T-helper 1 cell treated with Interleukin-12 subunit alpha and Interleukin-12 subunit beta and Interleukin-4 antibody, amounts not matched to agents 30 μg/mL and 1 μg/mL, for 36 hours (primary cell): ENCODE measurements at regions not wholly inside any gene's neighbourhood (a gene's known extent, or its start where the extent isn't known, plus 50 kb on each side); places are given as distances from the start of the nearest gene placed in this dataset.

ENCODE experiments used
- H3K27ac Mint-ChIP-seq: one replicate; pipeline ENCODE4 v1.8.0; 2021; ENCODE audit warnings: mild to moderate bottlenecking, mixed read lengths
- H3K27me3 Mint-ChIP-seq: one replicate; pipeline ENCODE4 v1.8.0; 2021; ENCODE audit warnings: low read depth, mixed read lengths
- H3K36me3 Mint-ChIP-seq: one replicate; pipeline ENCODE4 v1.8.0; 2021; ENCODE audit warnings: low read depth, mixed read lengths
- H3K4me1 Mint-ChIP-seq: one replicate; pipeline ENCODE4 v1.8.0; 2021; ENCODE audit warnings: low read depth, mixed read lengths
- H3K4me3 Mint-ChIP-seq: one replicate; pipeline ENCODE4 v1.8.0; 2021; ENCODE audit warnings: mild to moderate bottlenecking, moderate library complexity, mixed read lengths
- H3K9me3 Mint-ChIP-seq: one replicate; pipeline ENCODE4 v1.8.0; 2021; ENCODE audit warnings: mixed read lengths

- peaks cover 17% of the 10 kb centered on the region for H3K27me3 Mint-ChIP-seq
- H3K4me1 Mint-ChIP-seq = no peaks in the 10 kb centered on the region
- H3K36me3 Mint-ChIP-seq = no peaks in the 10 kb centered on the region
- no peak overlapping the region for H3K4me3 Mint-ChIP-seq
- H3K27ac Mint-ChIP-seq = no peak overlapping the region
- H3K9me3 Mint-ChIP-seq = no peaks in the 10 kb centered on the region
Measured at GRCh38 chr1:232212253-232212652, 417.7 kb downstream of the SIPA1L2 start.

- Mint-ChIP-seq H3K9me3 (no peaks in the 10 kb centered on the region), H3K4me3 (no peak overlapping the region), H3K36me3 (no peaks in the 10 kb centered on the region), H3K4me1 (no peaks in the 10 kb centered on the region), H3K27ac (no peak overlapping the region), H3K27me3 (peaks cover 17% of the 10 kb centered on the region)
Measured at GRCh38 chr1:232211149-232211548, 418.8 kb downstream of the SIPA1L2 start.

GRCh38 chr1:232209357-232209756 is 420.6 kb downstream of the SIPA1L2 start:
- Mint-ChIP-seq H3K4me3 (no peak overlapping the region), H3K9me3 (no peaks in the 10 kb centered on the region), H3K36me3 (no peaks in the 10 kb centered on the region)

GRCh38 chr1:232207073-232207866 is 422.7 kb downstream of the SIPA1L2 start:
- peaks cover 14% of the 10 kb centered on the region for H3K27me3 Mint-ChIP-seq
- H3K4me1 Mint-ChIP-seq = no peaks in the 10 kb centered on the region
- no peaks in the 10 kb centered on the region for H3K36me3 Mint-ChIP-seq
- peaks cover 13% of the 10 kb centered on the region for H3K9me3 Mint-ChIP-seq
- no peak overlapping the region for H3K27ac Mint-ChIP-seq
- no peak overlapping the region for H3K4me3 Mint-ChIP-seq

More at GRCh38 chr1:232209357-232209756, 420.6 kb downstream of the SIPA1L2 start:
- Mint-ChIP-seq H3K27me3 (peaks cover 17% of the 10 kb centered on the region), H3K27ac (no peak overlapping the region), H3K4me1 (no peaks in the 10 kb centered on the region)

- Mint-ChIP-seq H3K4me3 (no peak overlapping the region), H3K36me3 (no peaks in the 10 kb centered on the region), H3K27ac (no peak overlapping the region), H3K4me1 (no peaks in the 10 kb centered on the region), H3K27me3 (peaks cover 5% of the 10 kb centered on the region), H3K9me3 (peaks cover 26% of the 10 kb centered on the region)
Measured at GRCh38 chr1:232204269-232204668, 425.7 kb downstream of the SIPA1L2 start.

GRCh38 chr1:232201024-232201423 is 428.9 kb downstream of the SIPA1L2 start:
- Mint-ChIP-seq H3K27ac (no peak overlapping the region), H3K27me3 (no peaks in the 10 kb centered on the region), H3K9me3 (peaks cover 26% of the 10 kb centered on the region), H3K36me3 (no peaks in the 10 kb centered on the region), H3K4me3 (no peak overlapping the region), H3K4me1 (no peaks in the 10 kb centered on the region)

GRCh38 chr1:232196042-232196441 is 433.9 kb downstream of the SIPA1L2 start:
- no peak overlapping the region for H3K27ac Mint-ChIP-seq
- no peak overlapping the region for H3K4me3 Mint-ChIP-seq
- no peaks in the 10 kb centered on the region for H3K27me3 Mint-ChIP-seq
- peaks cover 3% of the 10 kb centered on the region for H3K9me3 Mint-ChIP-seq
- H3K4me1 Mint-ChIP-seq = no peaks in the 10 kb centered on the region
- H3K36me3 Mint-ChIP-seq = no peaks in the 10 kb centered on the region

GRCh38 chr1:232194424-232194823 is 435.5 kb downstream of the SIPA1L2 start:
- no peak overlapping the region for H3K4me3 Mint-ChIP-seq
- no peaks in the 10 kb centered on the region for H3K36me3 Mint-ChIP-seq
- H3K4me1 Mint-ChIP-seq = no peaks in the 10 kb centered on the region
- no peaks in the 10 kb centered on the region for H3K9me3 Mint-ChIP-seq
- peaks cover 4% of the 10 kb centered on the region for H3K27me3 Mint-ChIP-seq
- H3K27ac Mint-ChIP-seq = no peak overlapping the region

GRCh38 chr1:232193451-232193783 is 436.5 kb downstream of the SIPA1L2 start:
- no peak overlapping the region for H3K4me3 Mint-ChIP-seq
- no peaks in the 10 kb centered on the region for H3K36me3 Mint-ChIP-seq
- H3K27ac Mint-ChIP-seq = no peak overlapping the region

GRCh38 chr1:232192781-232193450 is 437.0 kb downstream of the SIPA1L2 start:
- Mint-ChIP-seq H3K4me1 (no peaks in the 10 kb centered on the region), H3K27ac (no peak overlapping the region), H3K9me3 (no peaks in the 10 kb centered on the region), H3K27me3 (peaks cover 4% of the 10 kb centered on the region), H3K36me3 (no peaks in the 10 kb centered on the region), H3K4me3 (no peak overlapping the region)

More at GRCh38 chr1:232193451-232193783, 436.5 kb downstream of the SIPA1L2 start:
- peaks cover 4% of the 10 kb centered on the region for H3K27me3 Mint-ChIP-seq
- no peaks in the 10 kb centered on the region for H3K4me1 Mint-ChIP-seq
- no peaks in the 10 kb centered on the region for H3K9me3 Mint-ChIP-seq

GRCh38 chr1:232191560-232191959 is 438.4 kb downstream of the SIPA1L2 start:
- Mint-ChIP-seq H3K27ac (no peak overlapping the region), H3K9me3 (no peaks in the 10 kb centered on the region), H3K36me3 (no peaks in the 10 kb centered on the region), H3K4me1 (no peaks in the 10 kb centered on the region), H3K4me3 (no peak overlapping the region), H3K27me3 (peaks cover 4% of the 10 kb centered on the region)

- Mint-ChIP-seq H3K36me3 (no peaks in the 10 kb centered on the region), H3K27me3 (peaks cover 4% of the 10 kb centered on the region), H3K4me3 (no peak overlapping the region), H3K4me1 (no peaks in the 10 kb centered on the region), H3K9me3 (no peaks in the 10 kb centered on the region), H3K27ac (no peak overlapping the region)
Measured at GRCh38 chr1:232188318-232188717, 441.6 kb downstream of the SIPA1L2 start.

- Mint-ChIP-seq H3K36me3 (no peaks in the 10 kb centered on the region), H3K4me1 (no peaks in the 10 kb centered on the region), H3K27me3 (peaks cover 4% of the 10 kb centered on the region), H3K9me3 (no peaks in the 10 kb centered on the region), H3K27ac (no peak overlapping the region), H3K4me3 (no peak overlapping the region)
Measured at GRCh38 chr1:232186931-232187330, 443.0 kb downstream of the SIPA1L2 start.

GRCh38 chr1:232184561-232185530 is 445.1 kb downstream of the SIPA1L2 start:
- Mint-ChIP-seq H3K27me3 (no peaks in the 10 kb centered on the region), H3K4me3 (no peak overlapping the region), H3K9me3 (no peaks in the 10 kb centered on the region), H3K36me3 (no peaks in the 10 kb centered on the region), H3K4me1 (no peaks in the 10 kb centered on the region), H3K27ac (no peak overlapping the region)
